Breast epithelium (tissue), 4 donors: ENCODE measurements at regions not wholly inside any gene's neighbourhood (a gene's known extent, or its start where the extent isn't known, plus 50 kb on each side); places are given as distances from the start of the nearest gene placed in this dataset.

Source experiments
- DNase-seq, 2 donors: peaks; one replicate each; pipeline ENCODE4 v3.0.0-alpha.2; 2019; ENCODE audit warnings: low spot score in 2 of 2
- H3K27ac ChIP-seq, 2 donors: fragments of 200-600 bp; sonication (generic) in 1 of 2; one replicate each; pipeline ENCODE4 v1.5.1; 2016 to 2019; ENCODE audit warnings: mild to moderate bottlenecking in 1 of 2
- H3K27me3 ChIP-seq, 2 donors: fragments of 200-600 bp; sonication (generic) in 1 of 2; one replicate each; pipeline versions ENCODE4 v1.5.1 to v1.6.0; 2017 to 2019; ENCODE audit warnings: control low read depth in 1 of 2, mild to moderate bottlenecking in 1 of 2
- H3K36me3 ChIP-seq: fragments of 200-600 bp; one replicate; pipeline ENCODE4 v1.5.1; 2019
- H3K4me1 ChIP-seq, 2 donors: fragments of 200-600 bp; sonication (generic); one replicate each; pipeline ENCODE4 v1.5.1; 2016 to 2019; ENCODE audit warnings: control low read depth in 1 of 2
- H3K4me3 ChIP-seq, 3 donors: fragments of 200-600 bp; sonication (generic); 1 replicate in 2 of 3; 2 replicates in 1 of 3; pipeline ENCODE4 v1.5.1; 2016 to 2019; ENCODE audit warnings: mild to moderate bottlenecking in 3 of 3, moderate library complexity in 2 of 3
- H3K9me3 ChIP-seq, 2 donors: fragments of 200-600 bp; sonication (generic) in 1 of 2; one replicate each; pipeline ENCODE4 v1.5.1; 2016 to 2019; ENCODE audit warnings: control low read depth in 1 of 2
- POLR2A ChIP-seq: fragments of 450-650 bp; IDR thresholded peaks from one replicate; pipeline ENCODE4 v1.6.1; 2016; ENCODE audit warnings: antibody characterized with exemption, mild to moderate bottlenecking, moderate library complexity
- POLR2AphosphoS5 ChIP-seq, 3 donors: sonication (generic); formaldehyde crosslinking; IDR thresholded peaks; one replicate each; pipeline ENCODE4 v1.6.1; 2017; ENCODE audit warnings: antibody characterized with exemption in 3 of 3
- intact Hi-C: fragments of 100-400 bp; cut with DNase I; formaldehyde crosslinking; loops from one replicate; pipeline ENCODE4 v1.15.1; 2023; ENCODE audit warnings: low total_unique reads
- TF ChIP-seq, protein P1 (sequence below), 3 donors: fragments of 450-650 bp; IDR thresholded peaks; one replicate each; pipeline ENCODE4 v1.5.1; 2016 to 2017; ENCODE audit warnings: antibody characterized with exemption in 3 of 3, mild to moderate bottlenecking in 3 of 3, moderate library complexity in 3 of 3

DNA sequence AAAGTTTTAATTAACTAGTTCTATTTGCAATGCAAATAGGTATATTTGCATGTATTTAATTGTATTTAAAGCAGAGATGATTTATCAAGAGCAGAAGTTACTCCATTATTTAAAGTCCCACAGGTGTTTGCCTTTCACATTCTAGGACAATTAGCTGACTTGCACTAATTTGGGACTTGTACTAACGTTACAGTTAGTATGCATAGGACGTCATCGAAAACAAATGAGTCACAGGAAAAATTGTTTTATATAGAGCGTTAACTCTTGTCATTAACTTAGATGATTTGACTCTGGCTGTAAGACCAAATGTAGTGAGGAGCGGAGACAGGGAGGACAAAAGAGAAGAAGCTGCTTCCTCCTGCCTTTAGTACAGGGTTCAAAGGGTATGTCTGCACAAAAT is 126.1 kb upstream of the IFNE start:
- no peak for TF ChIP-seq POLR2A
- TF ChIP-seq POLR2AphosphoS5 (IDR thresholded peaks at IDR 0.05), result no peak
- TF ChIP-seq, protein P1, sequence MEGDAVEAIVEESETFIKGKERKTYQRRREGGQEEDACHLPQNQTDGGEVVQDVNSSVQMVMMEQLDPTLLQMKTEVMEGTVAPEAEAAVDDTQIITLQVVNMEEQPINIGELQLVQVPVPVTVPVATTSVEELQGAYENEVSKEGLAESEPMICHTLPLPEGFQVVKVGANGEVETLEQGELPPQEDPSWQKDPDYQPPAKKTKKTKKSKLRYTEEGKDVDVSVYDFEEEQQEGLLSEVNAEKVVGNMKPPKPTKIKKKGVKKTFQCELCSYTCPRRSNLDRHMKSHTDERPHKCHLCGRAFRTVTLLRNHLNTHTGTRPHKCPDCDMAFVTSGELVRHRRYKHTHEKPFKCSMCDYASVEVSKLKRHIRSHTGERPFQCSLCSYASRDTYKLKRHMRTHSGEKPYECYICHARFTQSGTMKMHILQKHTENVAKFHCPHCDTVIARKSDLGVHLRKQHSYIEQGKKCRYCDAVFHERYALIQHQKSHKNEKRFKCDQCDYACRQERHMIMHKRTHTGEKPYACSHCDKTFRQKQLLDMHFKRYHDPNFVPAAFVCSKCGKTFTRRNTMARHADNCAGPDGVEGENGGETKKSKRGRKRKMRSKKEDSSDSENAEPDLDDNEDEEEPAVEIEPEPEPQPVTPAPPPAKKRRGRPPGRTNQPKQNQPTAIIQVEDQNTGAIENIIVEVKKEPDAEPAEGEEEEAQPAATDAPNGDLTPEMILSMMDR (IDR thresholded peaks at IDR 0.05), result no peak
- H3K4me3 ChIP-seq, result no peak overlapping the region
- DNase-seq, result no peak
- no peaks in the 10 kb centered on the region for H3K36me3 ChIP-seq
- H3K4me1 ChIP-seq, result no peaks in the 10 kb centered on the region
- H3K27me3 ChIP-seq, result no peaks in the 10 kb centered on the region
- intact Hi-C loops, result no loop called here
- no peaks in the 10 kb centered on the region for H3K9me3 ChIP-seq
- H3K27ac ChIP-seq, result no peak overlapping the region

DNA sequence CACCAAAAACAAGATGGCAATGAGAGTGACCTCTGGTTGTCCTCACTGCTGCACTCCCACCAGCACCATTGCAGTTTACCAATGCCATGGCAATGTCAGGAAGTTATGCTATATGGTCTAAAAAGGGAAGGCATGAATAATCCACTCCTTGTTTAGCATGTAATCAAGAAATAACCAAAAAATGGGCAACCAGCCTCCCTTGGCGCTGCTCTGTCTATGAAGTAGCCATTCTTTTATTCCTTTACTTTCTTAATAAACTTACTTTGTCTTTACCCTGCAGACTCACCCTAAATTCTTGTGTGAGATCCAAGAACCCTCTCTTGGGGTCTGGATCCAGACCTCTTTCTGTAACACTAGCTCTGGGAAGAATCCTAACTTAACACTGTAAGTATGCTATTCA is 127.4 kb upstream of the IFNE start:
- DNase-seq, result no peak
- H3K4me1 ChIP-seq, result no peaks in the 10 kb centered on the region
- H3K4me3 ChIP-seq, result no peak overlapping the region
- no peak overlapping the region for H3K27ac ChIP-seq
- H3K36me3 ChIP-seq, result no peaks in the 10 kb centered on the region
- intact Hi-C loops, result no loop called here
- no peaks in the 10 kb centered on the region for H3K9me3 ChIP-seq
- H3K27me3 ChIP-seq, result no peaks in the 10 kb centered on the region
- TF ChIP-seq POLR2A (no peak), POLR2AphosphoS5 (IDR thresholded peaks at IDR 0.05) (no peak)
- TF ChIP-seq, protein P1 (IDR thresholded peaks at IDR 0.05), result no peak

DNA sequence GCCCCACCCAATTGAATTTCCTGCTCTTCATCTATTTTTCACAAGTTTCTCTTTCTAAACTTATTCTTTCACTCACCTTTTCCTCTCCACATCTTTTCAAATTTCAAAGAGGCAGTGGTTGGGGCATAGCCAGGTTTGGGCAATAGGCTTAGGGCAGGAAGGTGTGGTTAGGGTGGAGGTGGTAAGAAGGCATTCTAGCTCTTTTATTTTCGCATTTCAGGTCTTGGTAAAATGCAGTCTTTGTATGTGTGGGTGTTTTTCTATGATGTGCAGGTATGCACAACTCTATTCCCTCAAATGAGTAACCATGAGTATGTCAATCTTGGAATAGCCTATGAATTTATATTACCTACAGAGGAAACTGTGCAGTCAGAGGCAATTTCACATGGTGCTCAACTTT is 129.8 kb upstream of the IFNE start:
- Histone ChIP-seq H3K36me3 (no peaks in the 10 kb centered on the region), H3K27me3 (no peaks in the 10 kb centered on the region), H3K4me3 (no peak overlapping the region), H3K9me3 (no peaks in the 10 kb centered on the region), H3K27ac (no peak overlapping the region), H3K4me1 (no peaks in the 10 kb centered on the region)
- DNase-seq, result no peak
- intact Hi-C loops, result no loop called here
- TF ChIP-seq, protein P1 (IDR thresholded peaks at IDR 0.05), result no peak
- TF ChIP-seq POLR2A, result no peak
- TF ChIP-seq POLR2AphosphoS5 (IDR thresholded peaks at IDR 0.05), result no peak

DNA sequence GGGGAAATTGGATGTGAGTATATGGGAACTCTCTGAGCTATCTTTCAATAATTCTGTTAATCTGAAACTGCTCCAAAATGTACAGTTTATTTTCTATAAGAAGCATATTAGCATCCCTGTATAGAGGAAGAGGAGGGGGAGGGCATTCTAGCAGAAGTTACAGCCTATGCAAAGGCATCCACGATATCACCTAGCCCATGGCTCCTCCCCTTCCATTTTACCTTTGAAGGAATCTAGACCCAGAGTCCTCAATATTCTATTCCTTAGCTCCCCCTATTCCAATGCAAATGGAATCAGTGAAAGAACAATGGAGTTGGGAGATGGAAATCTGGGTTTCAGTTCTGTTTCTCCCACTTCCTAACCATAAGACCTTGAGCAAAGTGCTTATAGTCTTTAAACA is 132.9 kb upstream of the IFNE start:
- TF ChIP-seq, protein P1 (IDR thresholded peaks at IDR 0.05), result no peak
- TF ChIP-seq POLR2AphosphoS5 (IDR thresholded peaks at IDR 0.05) (no peak), POLR2A (no peak)
- no peaks in the 10 kb centered on the region for H3K27me3 ChIP-seq
- H3K4me3 ChIP-seq, result no peak overlapping the region
- no peaks in the 10 kb centered on the region for H3K36me3 ChIP-seq
- no peak for DNase-seq
- H3K27ac ChIP-seq, result no peak overlapping the region
- H3K9me3 ChIP-seq, result no peaks in the 10 kb centered on the region
- H3K4me1 ChIP-seq, result no peaks in the 10 kb centered on the region
- intact Hi-C loops, result no loop called here

DNA sequence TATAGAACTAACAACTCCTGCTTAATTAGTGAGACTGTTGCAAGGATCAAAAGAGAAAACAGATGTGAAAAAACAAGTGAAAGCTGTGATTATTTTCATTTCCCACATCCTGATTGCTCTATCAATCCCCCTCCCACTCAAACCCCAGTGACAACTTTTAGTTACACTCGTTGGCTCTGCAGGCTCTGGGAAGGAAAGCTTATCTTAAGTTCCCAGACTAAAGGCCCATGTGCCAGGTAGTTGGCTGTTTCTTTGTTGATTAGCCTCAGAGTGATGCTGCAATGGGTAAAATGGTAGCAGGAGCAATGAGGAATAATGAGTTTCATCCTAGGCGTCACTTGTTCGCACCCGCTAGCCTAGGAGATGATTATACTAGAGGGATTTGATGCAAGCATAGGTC is 133.3 kb upstream of the IFNE start:
- Histone ChIP-seq H3K9me3 (no peaks in the 10 kb centered on the region), H3K36me3 (no peaks in the 10 kb centered on the region), H3K4me1 (no peaks in the 10 kb centered on the region), H3K27me3 (no peaks in the 10 kb centered on the region), H3K27ac (no peak overlapping the region), H3K4me3 (no peak overlapping the region)
- intact Hi-C loops, result no loop called here
- no peak for DNase-seq
- TF ChIP-seq POLR2AphosphoS5 (IDR thresholded peaks at IDR 0.05) (no peak), POLR2A (no peak)
- TF ChIP-seq, protein P1 (IDR thresholded peaks at IDR 0.05), result no peak
